OCI-LY1 (cell line): ENCODE measurements at regions not wholly inside any gene's neighbourhood (a gene's known extent, or its start where the extent isn't known, plus 50 kb on each side); places are given as distances from the start of the nearest gene placed in this dataset.

Source experiments
- CTCF ChIP-seq: fragments of 200-600 bp; sonication (generic), shearing (Covaris generic); IDR thresholded peaks from 2 replicates; pipeline ENCODE4 v1.5.1; 2017; ENCODE audit warnings: mild to moderate bottlenecking, antibody characterized with exemption, low read length, moderate library complexity, mixed read lengths
- EZH2 ChIP-seq: fragments of 200-600 bp; sonication (generic), shearing (Covaris generic); IDR thresholded peaks from 2 replicates; pipeline ENCODE4 v1.8.0; 2017; ENCODE audit warnings: borderline replicate concordance, mixed run types, mild to moderate bottlenecking, antibody characterized with exemption, low read length, moderate library complexity, mixed read lengths

- no peak for TF ChIP-seq CTCF
- TF ChIP-seq EZH2, result no peak
Measured at GRCh38 chr5:85388770-85389169, 1004.1 kb upstream of the EDIL3 start.
